Astrocyte of the cerebellum (primary cell): ENCODE measurements at regions not wholly inside any gene's neighbourhood (a gene's known extent, or its start where the extent isn't known, plus 50 kb on each side); places are given as distances from the start of the nearest gene placed in this dataset.

Experiments
- DNase-seq: peaks from one replicate; pipeline ENCODE4 v3.0.0-alpha.2; 2011; ENCODE audit warnings: low read depth
- H3K4me3 ChIP-seq: 2 replicates; pipeline ENCODE4 v1.5.1; 2011; ENCODE audit warnings: mild to moderate bottlenecking, low read depth, low read length, moderate library complexity
- in situ Hi-C: cut with HindIII; loops from 2 replicates; pipeline ENCODE4 v1.10.0; 2017; ENCODE audit warnings: low sequenced_read_pairs
- TF ChIP-seq, protein P1 (sequence below): IDR thresholded peaks from 2 replicates; pipeline ENCODE4 v1.5.1; 2012; ENCODE audit warnings: low read length, low read depth, moderate library complexity, mild to moderate bottlenecking; ENCODE audit errors: missing control alignments

DNA sequence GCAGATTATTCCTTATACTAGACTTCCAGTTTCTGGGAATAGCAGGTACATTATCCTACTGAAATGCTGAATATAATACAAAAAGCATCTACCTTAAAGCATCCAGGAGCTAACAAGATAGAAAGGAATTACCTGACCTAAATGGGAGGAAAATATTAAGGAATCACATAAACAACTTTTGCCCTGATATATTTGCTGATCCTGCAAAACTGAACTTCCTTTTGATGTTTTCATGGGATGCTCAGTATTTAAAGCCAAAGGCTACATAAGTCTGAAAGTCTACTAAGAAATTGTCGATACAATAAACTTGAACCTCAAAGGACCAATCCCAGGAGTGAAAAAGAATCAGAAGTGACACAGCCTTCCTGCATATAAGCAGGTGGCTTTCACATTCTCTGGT, 85.6 kb upstream of the C1orf21 start:
- TF ChIP-seq, protein P1, sequence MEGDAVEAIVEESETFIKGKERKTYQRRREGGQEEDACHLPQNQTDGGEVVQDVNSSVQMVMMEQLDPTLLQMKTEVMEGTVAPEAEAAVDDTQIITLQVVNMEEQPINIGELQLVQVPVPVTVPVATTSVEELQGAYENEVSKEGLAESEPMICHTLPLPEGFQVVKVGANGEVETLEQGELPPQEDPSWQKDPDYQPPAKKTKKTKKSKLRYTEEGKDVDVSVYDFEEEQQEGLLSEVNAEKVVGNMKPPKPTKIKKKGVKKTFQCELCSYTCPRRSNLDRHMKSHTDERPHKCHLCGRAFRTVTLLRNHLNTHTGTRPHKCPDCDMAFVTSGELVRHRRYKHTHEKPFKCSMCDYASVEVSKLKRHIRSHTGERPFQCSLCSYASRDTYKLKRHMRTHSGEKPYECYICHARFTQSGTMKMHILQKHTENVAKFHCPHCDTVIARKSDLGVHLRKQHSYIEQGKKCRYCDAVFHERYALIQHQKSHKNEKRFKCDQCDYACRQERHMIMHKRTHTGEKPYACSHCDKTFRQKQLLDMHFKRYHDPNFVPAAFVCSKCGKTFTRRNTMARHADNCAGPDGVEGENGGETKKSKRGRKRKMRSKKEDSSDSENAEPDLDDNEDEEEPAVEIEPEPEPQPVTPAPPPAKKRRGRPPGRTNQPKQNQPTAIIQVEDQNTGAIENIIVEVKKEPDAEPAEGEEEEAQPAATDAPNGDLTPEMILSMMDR: no peak
- in situ Hi-C loops: no loop called here
- H3K4me3 ChIP-seq: no peak overlapping the region
- no peak for DNase-seq

DNA sequence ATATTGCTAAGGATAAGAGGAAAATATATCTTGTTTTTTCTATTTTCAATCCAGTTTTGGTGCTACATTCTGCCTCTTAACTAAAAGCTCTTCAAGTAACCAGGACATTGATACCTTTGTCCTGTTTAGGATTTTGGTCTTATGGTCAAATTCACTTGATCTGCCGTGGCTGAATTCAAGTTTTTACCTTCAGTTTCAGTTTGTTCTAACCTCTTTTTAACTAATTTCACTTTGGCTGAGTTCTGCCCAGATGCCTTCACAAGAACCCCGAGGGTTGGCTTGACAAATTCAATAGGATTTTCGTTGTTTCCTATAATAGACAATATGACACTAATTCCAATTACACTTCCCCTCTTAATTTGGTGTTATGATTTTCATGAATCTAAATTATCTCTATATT, 84.5 kb upstream of the C1orf21 start:
- no peak for DNase-seq
- no peak overlapping the region for H3K4me3 ChIP-seq
- in situ Hi-C loops: no loop called here
- TF ChIP-seq, protein P1: no peak

DNA sequence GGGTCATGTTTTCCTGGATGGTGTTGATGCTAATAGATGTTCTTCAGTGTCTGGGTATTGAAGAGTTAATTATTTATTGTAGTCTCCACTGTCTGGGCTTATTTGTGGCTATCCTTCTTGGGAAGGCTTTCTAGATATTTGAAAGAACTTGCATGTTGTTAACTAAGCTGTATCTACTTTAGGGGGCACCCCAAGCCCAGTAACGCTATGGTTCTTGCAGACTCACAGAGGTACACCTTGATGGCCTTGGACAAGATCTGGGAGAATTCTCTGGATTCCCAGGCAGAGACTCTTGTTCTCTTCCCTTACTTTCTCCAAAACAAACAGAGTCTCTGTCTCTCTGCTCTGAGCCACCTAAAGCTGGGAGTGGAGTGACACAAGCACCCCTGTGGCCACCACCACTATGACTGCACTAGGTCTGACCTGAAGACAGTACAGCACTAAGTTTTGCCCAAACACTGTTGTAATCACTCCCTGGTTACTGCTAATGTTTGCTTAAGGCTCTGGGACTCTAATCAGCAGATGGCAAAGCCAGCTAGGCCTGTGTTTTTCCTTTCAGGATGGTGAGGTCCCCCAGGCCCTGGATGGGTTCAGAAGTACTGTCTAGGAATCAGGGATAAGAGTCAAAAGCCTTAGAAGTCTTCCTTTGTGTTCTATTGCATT, 76.5 kb upstream of the C1orf21 start:
- TF ChIP-seq, protein P1: no peak
- no peak overlapping the region for H3K4me3 ChIP-seq
- no peak for DNase-seq
- in situ Hi-C loops: no loop called here

DNA sequence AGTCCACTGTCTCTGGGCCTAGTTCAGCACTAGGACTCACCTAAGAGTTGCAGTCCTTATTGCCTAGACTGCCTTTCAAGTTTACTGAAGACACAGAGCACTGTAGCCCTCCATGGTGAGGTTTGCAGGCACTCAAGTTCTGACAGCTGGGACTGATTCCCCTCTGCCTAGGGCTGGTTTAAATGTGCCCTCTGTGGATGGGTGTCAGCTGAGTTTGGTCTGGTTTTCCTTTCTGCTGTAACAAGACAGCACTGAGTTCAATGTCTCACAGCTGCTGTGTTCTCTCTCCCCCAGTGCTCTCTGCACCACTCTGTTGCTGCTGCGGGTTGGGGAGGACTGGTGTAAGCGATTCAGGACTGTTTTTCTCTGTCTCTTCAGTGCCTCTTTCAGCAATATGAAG, 75.2 kb upstream of the C1orf21 start:
- in situ Hi-C loops: no loop called here

DNA sequence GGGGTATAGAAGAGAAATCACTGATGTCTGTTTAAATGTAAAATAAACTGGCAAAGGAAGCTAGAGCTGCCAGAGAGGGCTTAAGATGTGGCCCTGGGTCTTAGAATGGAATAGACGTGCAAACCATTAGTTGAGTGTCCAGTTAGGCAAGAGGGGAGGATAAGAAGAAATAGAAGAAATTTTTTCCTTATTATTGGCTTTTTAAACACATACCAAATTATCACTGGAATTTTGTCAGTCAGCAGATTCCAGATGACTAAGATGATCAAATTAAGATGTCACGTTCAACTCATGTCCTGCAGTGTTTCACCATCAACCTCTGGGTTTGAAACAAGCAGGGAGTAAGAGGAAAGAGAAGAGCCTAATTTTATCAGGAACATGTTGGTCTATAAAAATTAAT, 71.6 kb upstream of the C1orf21 start:
- TF ChIP-seq, protein P1: no peak
- DNase-seq: peak; percentile 18

More for the DNA sequence above, 75.2 kb upstream of the C1orf21 start:
- TF ChIP-seq, protein P1: no peak
- no peak for DNase-seq
- H3K4me3 ChIP-seq: no peak overlapping the region

DNA sequence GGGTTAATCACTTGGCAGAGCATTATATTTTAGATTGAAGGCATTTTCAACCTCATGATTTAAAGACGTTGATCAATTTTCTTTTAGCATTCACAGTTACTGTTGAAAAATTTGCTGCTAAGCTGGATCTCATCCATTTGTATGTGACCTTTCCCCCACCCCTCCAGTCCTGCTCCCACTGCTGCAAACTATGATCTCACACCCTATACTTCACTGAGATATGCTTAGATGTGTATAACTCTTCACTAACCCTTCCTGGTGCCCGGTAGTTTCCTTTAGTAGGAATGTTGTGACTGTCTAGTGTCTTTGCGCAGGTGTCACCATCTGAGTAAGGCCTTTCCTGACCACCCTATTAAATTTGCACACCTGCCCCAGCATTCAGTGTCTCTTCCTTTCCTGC, 67.0 kb upstream of the C1orf21 start:
- TF ChIP-seq, protein P1: no peak
- no peak overlapping the region for H3K4me3 ChIP-seq

More for the DNA sequence above, 71.6 kb upstream of the C1orf21 start:
- in situ Hi-C loops: no loop called here
- H3K4me3 ChIP-seq: no peak overlapping the region

More for the DNA sequence above, 67.0 kb upstream of the C1orf21 start:
- in situ Hi-C loops: no loop called here
- DNase-seq: no peak
